Endothelial cell of umbilical vein (primary cell): ENCODE measurements at regions not wholly inside any gene's neighbourhood (a gene's known extent, or its start where the extent isn't known, plus 50 kb on each side); places are given as distances from the start of the nearest gene placed in this dataset.

Experiments
- BruUV-seq: library from RNA; stranded (reverse); fragments of 400-500 nt; replicated peaks from 2 replicates; lab custom pipeline; 2021; lab: Mats Ljungman, UMichigan
- CTCF ChIA-PET: fragments of 300-600, 350-600 bp; sonication (Branson Sonifier 250); formaldehyde crosslinking; loops from one replicate; lab custom pipeline; 2021; ENCODE audit warnings: antibody characterized with exemption, inconsistent platforms; lab: Charles Lee
- POLR2A ChIA-PET: fragments of 300-600, 350-600 bp; sonication (Branson Sonifier 250); formaldehyde crosslinking; loops from one replicate; lab custom pipeline; 2021; ENCODE audit warnings: antibody characterized with exemption, inconsistent platforms; lab: Charles Lee
- DNase-seq: peaks from one replicate; pipeline ENCODE4 v3.0.0-alpha.2; 2011; ENCODE audit warnings: low read depth, low spot score
- FAIRE-seq: peaks from 2 replicates; lab custom pipeline; 2011; peaks lifted over from hg19 to GRCh38; lab: Jason Lieb, UNC
- H2AFZ ChIP-seq: 2 replicates; pipeline ENCODE4 v1.6.0; 2012; ENCODE audit warnings: low read depth, low read length, control low read depth, inconsistent platforms
- H3K27ac ChIP-seq: 2 replicates; pipeline ENCODE4 v1.5.1; 2011; ENCODE audit warnings: low read depth, mild to moderate bottlenecking, control low read depth, low read length, moderate library complexity; ENCODE audit not compliant: insufficient read depth
- H3K27me3 ChIP-seq, 2 experiments: 2 replicates each; pipeline versions ENCODE4 v1.6.0 to v1.6.1; 2011; ENCODE audit warnings: low read length in 2 of 2, mixed read lengths in 1 of 2; ENCODE audit not compliant: control insufficient read depth in 2 of 2, insufficient read depth in 2 of 2
- H3K36me3 ChIP-seq, 2 experiments: 2 replicates in 1 of 2; 3 replicates in 1 of 2; pipeline ENCODE4 v1.5.1; 2011; ENCODE audit warnings: low read length in 2 of 2, mild to moderate bottlenecking in 1 of 2, moderate library complexity in 1 of 2; ENCODE audit not compliant: control insufficient read depth in 2 of 2, insufficient read depth in 2 of 2; ENCODE audit errors: extremely low read depth in 1 of 2
- H3K4me1 ChIP-seq: 3 replicates; pipeline ENCODE4 v1.5.1; 2011; ENCODE audit warnings: mild to moderate bottlenecking, low read length; ENCODE audit not compliant: control insufficient read depth, insufficient read depth; ENCODE audit errors: extremely low read depth
- H3K4me2 ChIP-seq: 2 replicates; pipeline ENCODE4 v1.6.1; 2011; ENCODE audit warnings: low read length, control low read depth, mixed read lengths; ENCODE audit not compliant: insufficient read depth
- H3K4me3 ChIP-seq, 3 experiments: fragments of 200-600 bp in 1 of 3; sonication (generic), shearing (Covaris generic) in 1 of 3; replicated peaks in 1 of 3; 2 replicates each; pipeline ENCODE4 v1.5.1; 2011 to 2016; ENCODE audit warnings: control low read depth in 3 of 3, low read length in 3 of 3, mild to moderate bottlenecking in 2 of 3, inconsistent platforms in 1 of 3, low read depth in 1 of 3, moderate library complexity in 1 of 3; ENCODE audit not compliant: insufficient read depth in 1 of 3
- H3K79me2 ChIP-seq: 2 replicates; pipeline ENCODE4 v1.6.0; 2012; ENCODE audit warnings: low read length, inconsistent platforms; ENCODE audit not compliant: control insufficient read depth, insufficient read depth
- H3K9ac ChIP-seq: replicated peaks from 2 replicates; pipeline ENCODE3; 2011; ENCODE audit warnings: low read length, control low read depth; ENCODE audit not compliant: insufficient read depth; ENCODE audit errors: extremely low read depth
- H3K9me1 ChIP-seq: replicated peaks from 3 replicates; pipeline ENCODE4 v1.6.0; 2011; ENCODE audit warnings: mild to moderate bottlenecking, low read length; ENCODE audit not compliant: control insufficient read depth, insufficient read depth; ENCODE audit errors: extremely low read depth
- H3K9me3 ChIP-seq: replicated peaks from 2 replicates; pipeline ENCODE4 v1.5.1; 2012; ENCODE audit warnings: low read length, inconsistent platforms; ENCODE audit not compliant: control insufficient read depth, insufficient read depth
- H4K20me1 ChIP-seq: replicated peaks from 2 replicates; pipeline ENCODE3; 2011; ENCODE audit warnings: mild to moderate bottlenecking, low read length; ENCODE audit not compliant: control insufficient read depth, insufficient read depth; ENCODE audit errors: extremely low read depth
- CTCF ChIP-seq, 2 donors: IDR thresholded peaks; 1 replicate in 1 of 2; 2 replicates in 1 of 2; pipeline ENCODE4 v1.5.1; 2011; ENCODE audit warnings: low read length in 2 of 2, mild to moderate bottlenecking in 2 of 2, moderate library complexity in 2 of 2, control low read depth in 1 of 2, inconsistent platforms in 1 of 2, low read depth in 1 of 2; ENCODE audit not compliant: insufficient read depth in 1 of 2; ENCODE audit errors: extremely low read depth in 1 of 2
- EZH2 ChIP-seq: IDR thresholded peaks from 2 replicates; pipeline ENCODE4 v1.6.1; 2012; ENCODE audit warnings: borderline replicate concordance, low read depth, mild to moderate bottlenecking, moderate library complexity, low read length, inconsistent platforms; ENCODE audit not compliant: severe bottlenecking
- FOS ChIP-seq: IDR thresholded peaks from 2 replicates; pipeline ENCODE4 v1.6.1; 2011; ENCODE audit warnings: mild to moderate bottlenecking, low read length, moderate library complexity, borderline replicate concordance; ENCODE audit not compliant: insufficient read depth
- GATA2 ChIP-seq: IDR thresholded peaks from 2 replicates; pipeline ENCODE4 v1.7.0; 2011; ENCODE audit warnings: low read depth, mild to moderate bottlenecking, moderate library complexity, mixed read lengths, low read length; ENCODE audit not compliant: insufficient read length, insufficient read depth
- JUN ChIP-seq: IDR thresholded peaks from 2 replicates; pipeline ENCODE4 v1.6.1; 2011; ENCODE audit warnings: borderline replicate concordance, low read depth; ENCODE audit not compliant: insufficient read length, insufficient read depth
- MAX ChIP-seq: IDR thresholded peaks from 2 replicates; pipeline ENCODE4 v1.6.1; 2011; ENCODE audit not compliant: insufficient read depth, insufficient read length
- MYC ChIP-seq: IDR thresholded peaks from one replicate; pipeline ENCODE4 v1.6.1; 2011; ENCODE audit warnings: mild to moderate bottlenecking, low read depth, low read length
- POLR2A ChIP-seq: IDR thresholded peaks from 2 replicates; pipeline ENCODE4 v1.6.1; 2012; ENCODE audit warnings: low read depth, mild to moderate bottlenecking, control low read depth, low read length
- POLR2AphosphoS5 ChIP-seq: IDR thresholded peaks from 2 replicates; pipeline ENCODE4 v1.6.1; 2012; ENCODE audit warnings: low read depth, mild to moderate bottlenecking, control low read depth, low read length, moderate library complexity; ENCODE audit not compliant: insufficient read depth
- dilution Hi-C: fragments of 300-500 bp; cut with MboI; formaldehyde crosslinking; loops from one replicate; pipeline ENCODE4 v1.15.0; 2019; ENCODE audit warnings: low sequenced_read_pairs; ENCODE audit not compliant: extremely low pct_ligation_motif_present
- intact Hi-C: fragments of 100-400 bp; cut with micrococcal nuclease; formaldehyde crosslinking; loops from one replicate; pipeline ENCODE4 v1.10.0; 2022

GRCh38 chr4:123505095-123506010 is 108.8 kb downstream of the SPRY1 start:
- DNase-seq (peak; percentile 74), FAIRE-seq (peak; percentile 94)
- Histone ChIP-seq H3K4me3 (peak overlapping the region; percentile 35 to 72 (median 61)), H4K20me1 (no peaks in the 10 kb centered on the region), H3K9ac (peak overlapping the region; percentile 82), H3K27ac (peak overlapping the region; percentile 65), H3K36me3 (no peaks in the 10 kb centered on the region), H3K9me1 (no peaks in the 10 kb centered on the region), H3K9me3 (no peaks in the 10 kb centered on the region), H3K4me1 (peaks cover 16% of the 10 kb centered on the region), H3K27me3 (no peaks in the 10 kb centered on the region), H3K79me2 (no peaks in the 10 kb centered on the region), H2AFZ (peak overlapping the region; percentile 94), H3K4me2 (peak overlapping the region; percentile 66)
- TSS peak; percentile 84 for BruUV-seq
- CTCF ChIA-PET, result interaction anchor here (1.0 to 1.4 kb wide), 2 partner anchors 11 to 106 kb away, joined by 4 to 5 read pairs; no protein-coding TSS in a partner anchor
- dilution Hi-C loops, result no loop called here
- POLR2A ChIA-PET, result interaction anchor here (0.7 kb wide), 1 partner anchor 817 kb away, joined by 3 read pairs; no protein-coding TSS in a partner anchor
- intact Hi-C loops, result loop anchor here (1.0 to 5.0 kb wide), 5 partner anchors 50 to 163 kb away; no protein-coding TSS in a partner anchor
- TF ChIP-seq FOS (peak; percentile 27), MYC (no peak), POLR2AphosphoS5 (peak; percentile 44)

- ChIA-PET CTCF (no interaction called here), POLR2A (interaction anchor here (0.7 kb wide), 1 partner anchor 817 kb away, joined by 3 read pairs; no protein-coding TSS in a partner anchor)
- peak overlapping the region; percentile 35 to 72 (median 61) for H3K4me3 ChIP-seq
- H3K4me2 ChIP-seq, result peak overlapping the region; percentile 66
- BruUV-seq, result no TSS peak
- H3K9ac ChIP-seq, result peak overlapping the region; percentile 82
- no peaks in the 10 kb centered on the region for H3K27me3 ChIP-seq
- dilution Hi-C loops, result no loop called here
- FAIRE-seq (no peak), DNase-seq (no peak)
- H3K9me3 ChIP-seq, result no peaks in the 10 kb centered on the region
- TF ChIP-seq MAX (no peak), CTCF (IDR thresholded peaks at IDR 0.05; ENCODE audit: extremely low read depth in 1 of 2, insufficient read depth in 1 of 2, low read depth in 1 of 2, low read length in 2 of 2) (no peak), FOS (no peak), JUN (no peak), POLR2AphosphoS5 (no peak), MYC (no peak), EZH2 (no peak), GATA2 (no peak), POLR2A (no peak)
- H3K9me1 ChIP-seq, result no peaks in the 10 kb centered on the region
- no peaks in the 10 kb centered on the region for H3K36me3 ChIP-seq
- no peaks in the 10 kb centered on the region for H3K79me2 ChIP-seq
- intact Hi-C loops, result loop anchor here (1.0 to 5.0 kb wide), 3 partner anchors 49 to 164 kb away; no protein-coding TSS in a partner anchor
- H3K27ac ChIP-seq, result peak overlapping the region; percentile 65
- peak overlapping the region; percentile 94 for H2AFZ ChIP-seq
- H3K4me1 ChIP-seq, result peaks cover 16% of the 10 kb centered on the region
- H4K20me1 ChIP-seq, result no peaks in the 10 kb centered on the region
Observed at GRCh38 chr4:123506011-123506695, 109.6 kb downstream of the SPRY1 start.
